ENCODE measurements at regions not wholly inside any gene's neighbourhood (a gene's known extent, or its start where the extent isn't known, plus 50 kb on each side); places are given as distances from the start of the nearest gene placed in this dataset.
"Not testable (repeated sequence)": the region's sequence is repeated elsewhere in the genome, so short reads cannot be mapped to it uniquely, and the experiment has no call there.

- H3K36me3 Mint-ChIP-seq, result peaks cover 9% of the 10 kb centered on the region
- H3K4me1 Mint-ChIP-seq, result peaks cover 4% of the 10 kb centered on the region
- peaks cover 3% of the 10 kb centered on the region for H3K27me3 Mint-ChIP-seq
- peak overlapping the region; percentile 94 for H3K4me3 Mint-ChIP-seq
- peaks cover 5% of the 10 kb centered on the region for H3K9me3 Mint-ChIP-seq
- H3K27ac Mint-ChIP-seq, result no peak overlapping the region
Measured at GRCh38 chr19:20422216-20423205, 143.1 kb downstream of the ZNF737 start.

GRCh38 chr19:20416661-20417060 is 148.9 kb downstream of the ZNF737 start:
- Mint-ChIP-seq H3K4me3 (no peak overlapping the region), H3K36me3 (peaks cover 15% of the 10 kb centered on the region), H3K9me3 (peaks cover 3% of the 10 kb centered on the region), H3K27me3 (no peaks in the 10 kb centered on the region), H3K27ac (no peak overlapping the region), H3K4me1 (no peaks in the 10 kb centered on the region)

- Mint-ChIP-seq H3K36me3 (peaks cover 17% of the 10 kb centered on the region), H3K9me3 (peaks cover 3% of the 10 kb centered on the region), H3K4me3 (no peak overlapping the region), H3K4me1 (no peaks in the 10 kb centered on the region), H3K27me3 (no peaks in the 10 kb centered on the region), H3K27ac (no peak overlapping the region)
Measured at GRCh38 chr19:20414120-20414519, 151.5 kb downstream of the ZNF737 start.

GRCh38 chr19:20413705-20414104 is 151.9 kb downstream of the ZNF737 start:
- peaks cover 3% of the 10 kb centered on the region for H3K9me3 Mint-ChIP-seq
- H3K4me3 Mint-ChIP-seq, result no peak overlapping the region
- H3K4me1 Mint-ChIP-seq, result no peaks in the 10 kb centered on the region
- peaks cover 16% of the 10 kb centered on the region for H3K36me3 Mint-ChIP-seq
- no peak overlapping the region for H3K27ac Mint-ChIP-seq
- no peaks in the 10 kb centered on the region for H3K27me3 Mint-ChIP-seq

- H3K27ac Mint-ChIP-seq, result no peak overlapping the region
- peaks cover 3% of the 10 kb centered on the region for H3K9me3 Mint-ChIP-seq
- peaks cover 14% of the 10 kb centered on the region for H3K36me3 Mint-ChIP-seq
- H3K27me3 Mint-ChIP-seq, result no peaks in the 10 kb centered on the region
- no peak overlapping the region for H3K4me3 Mint-ChIP-seq
- H3K4me1 Mint-ChIP-seq, result no peaks in the 10 kb centered on the region
Measured at GRCh38 chr19:20412846-20413245, 152.7 kb downstream of the ZNF737 start.

GRCh38 chr19:20397292-20397691 is 168.3 kb downstream of the ZNF737 start:
- Mint-ChIP-seq H3K9me3 (peaks cover 10% of the 10 kb centered on the region), H3K4me1 (no peaks in the 10 kb centered on the region), H3K36me3 (peaks cover 25% of the 10 kb centered on the region), H3K27me3 (no peaks in the 10 kb centered on the region), H3K27ac (no peak overlapping the region), H3K4me3 (no peak overlapping the region)

GRCh38 chr19:20388706-20389225 is 176.8 kb downstream of the ZNF737 start:
- no peaks in the 10 kb centered on the region for H3K4me1 Mint-ChIP-seq
- peaks cover 12% of the 10 kb centered on the region for H3K9me3 Mint-ChIP-seq
- no peak overlapping the region for H3K4me3 Mint-ChIP-seq
- H3K36me3 Mint-ChIP-seq, result no peaks in the 10 kb centered on the region
- H3K27me3 Mint-ChIP-seq, result no peaks in the 10 kb centered on the region
- no peak overlapping the region for H3K27ac Mint-ChIP-seq

GRCh38 chr19:20385061-20385460 is 180.5 kb downstream of the ZNF737 start:
- H3K4me1 Mint-ChIP-seq, result no peaks in the 10 kb centered on the region

GRCh38 chr19:20371911-20372310 is 193.7 kb downstream of the ZNF737 start:
- H3K4me3 Mint-ChIP-seq, result no peak overlapping the region
- peaks cover 8% of the 10 kb centered on the region for H3K4me1 Mint-ChIP-seq
- H3K27ac Mint-ChIP-seq, result no peak overlapping the region
- no peaks in the 10 kb centered on the region for H3K27me3 Mint-ChIP-seq
- peaks cover 2% of the 10 kb centered on the region for H3K36me3 Mint-ChIP-seq
- H3K9me3 Mint-ChIP-seq, result peaks cover 6% of the 10 kb centered on the region

More at GRCh38 chr19:20385061-20385460, 180.5 kb downstream of the ZNF737 start:
- peaks cover 23% of the 10 kb centered on the region for H3K9me3 Mint-ChIP-seq
- H3K27ac Mint-ChIP-seq, result no peak overlapping the region
- H3K27me3 Mint-ChIP-seq, result no peaks in the 10 kb centered on the region
- no peak overlapping the region for H3K4me3 Mint-ChIP-seq
- no peaks in the 10 kb centered on the region for H3K36me3 Mint-ChIP-seq

GRCh38 chr19:20371304-20371703 is 194.3 kb downstream of the ZNF737 start:
- H3K4me3 Mint-ChIP-seq, H3K9me3 Mint-ChIP-seq, H3K27ac Mint-ChIP-seq, H3K4me1 Mint-ChIP-seq, H3K27me3 Mint-ChIP-seq, H3K36me3 Mint-ChIP-seq: not testable (repeated sequence)

GRCh38 chr19:20367811-20368294 is 197.7 kb downstream of the ZNF737 start:
- H3K27ac Mint-ChIP-seq, result no peak overlapping the region
- no peak overlapping the region for H3K4me3 Mint-ChIP-seq
- H3K36me3 Mint-ChIP-seq, result peaks cover 2% of the 10 kb centered on the region
- H3K27me3 Mint-ChIP-seq, result peaks cover 2% of the 10 kb centered on the region
- peaks cover 12% of the 10 kb centered on the region for H3K9me3 Mint-ChIP-seq
- H3K4me1 Mint-ChIP-seq, result peaks cover 8% of the 10 kb centered on the region

- H3K9me3 Mint-ChIP-seq, result peaks cover 11% of the 10 kb centered on the region
- H3K4me3 Mint-ChIP-seq, result no peak overlapping the region
- H3K4me1 Mint-ChIP-seq, result peaks cover 8% of the 10 kb centered on the region
- H3K36me3 Mint-ChIP-seq, result peaks cover 1% of the 10 kb centered on the region
- no peak overlapping the region for H3K27ac Mint-ChIP-seq
- H3K27me3 Mint-ChIP-seq, result peaks cover 2% of the 10 kb centered on the region
Measured at GRCh38 chr19:20365146-20365545, 198.1 kb downstream of the ZNF486 start.

GRCh38 chr19:20359933-20360720 is 193.1 kb downstream of the ZNF486 start:
- Mint-ChIP-seq H3K4me1 (no peaks in the 10 kb centered on the region), H3K9me3 (peaks cover 20% of the 10 kb centered on the region), H3K36me3 (peaks cover 1% of the 10 kb centered on the region), H3K4me3 (no peak overlapping the region), H3K27ac (no peak overlapping the region), H3K27me3 (peaks cover 2% of the 10 kb centered on the region)

- not testable (repeated sequence) for H3K4me1 Mint-ChIP-seq, H3K36me3 Mint-ChIP-seq, H3K27ac Mint-ChIP-seq, H3K27me3 Mint-ChIP-seq, H3K4me3 Mint-ChIP-seq
- peaks cover 20% of the 10 kb centered on the region for H3K9me3 Mint-ChIP-seq
Measured at GRCh38 chr19:20358841-20359465, 191.9 kb downstream of the ZNF486 start.

- Mint-ChIP-seq H3K4me1 (no peaks in the 10 kb centered on the region), H3K27ac (no peak overlapping the region), H3K36me3 (peaks cover 1% of the 10 kb centered on the region), H3K9me3 (peaks cover 14% of the 10 kb centered on the region), H3K4me3 (no peak overlapping the region), H3K27me3 (no peaks in the 10 kb centered on the region)
Measured at GRCh38 chr19:20357921-20358320, 190.9 kb downstream of the ZNF486 start.

All from activated naive CD4-positive, alpha-beta T cell treated with anti-CD3 and anti-CD28 coated beads, Interleukin-2, amount 50 U/mL, for 24 hours (primary cell).